ENCODE measurements at regions not wholly inside any gene's neighbourhood (a gene's known extent, or its start where the extent isn't known, plus 50 kb on each side); places are given as distances from the start of the nearest gene placed in this dataset.

DNA sequence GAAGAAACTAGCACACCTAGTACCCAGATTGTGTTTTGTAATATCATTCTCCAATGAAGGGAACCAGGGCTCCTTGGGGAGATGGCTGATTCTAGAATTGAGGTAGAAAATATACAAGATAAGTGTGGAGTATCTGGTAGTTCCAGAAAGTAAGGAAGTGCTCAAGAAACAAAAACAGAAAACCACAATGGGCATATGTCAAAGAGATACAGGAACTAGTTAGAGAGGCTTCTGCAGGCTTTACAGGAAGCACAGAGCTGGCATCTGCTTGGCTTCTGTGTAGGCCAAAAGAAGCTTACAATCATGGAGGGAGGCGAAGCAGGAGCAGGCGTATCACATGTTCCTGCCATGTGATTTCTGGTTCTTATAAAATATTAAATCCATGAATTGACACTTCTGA is 105.7 kb upstream of the TMEM161B start:
- Histone ChIP-seq H2AFZ (ENCODE audit: low read length) (no peak overlapping the region), H3K9me3 (ENCODE audit: low read depth, low read length) (no peaks in the 10 kb centered on the region), H3K4me2 (ENCODE audit: insufficient read depth, low read length) (no peak overlapping the region), H4K20me1 (ENCODE audit: insufficient read depth, low read length) (no peaks in the 10 kb centered on the region), H3K79me2 (ENCODE audit: insufficient read depth, low read length) (no peaks in the 10 kb centered on the region), H3K27ac (ENCODE audit: low read depth, low read length) (no peak overlapping the region), H3K4me3 (ENCODE audit: insufficient read depth, low read length) (no peak overlapping the region), H3K4me1 (ENCODE audit: insufficient read depth, low read length) (no peaks in the 10 kb centered on the region), H3K36me3 (ENCODE audit: insufficient read depth, low read length) (no peaks in the 10 kb centered on the region), H3K27me3 (ENCODE audit: insufficient read depth, low read length) (no peaks in the 10 kb centered on the region)
- DNase-seq (ENCODE audit: insufficient read length, low spot score, missing footprints): no peak
- TF ChIP-seq, protein P1, sequence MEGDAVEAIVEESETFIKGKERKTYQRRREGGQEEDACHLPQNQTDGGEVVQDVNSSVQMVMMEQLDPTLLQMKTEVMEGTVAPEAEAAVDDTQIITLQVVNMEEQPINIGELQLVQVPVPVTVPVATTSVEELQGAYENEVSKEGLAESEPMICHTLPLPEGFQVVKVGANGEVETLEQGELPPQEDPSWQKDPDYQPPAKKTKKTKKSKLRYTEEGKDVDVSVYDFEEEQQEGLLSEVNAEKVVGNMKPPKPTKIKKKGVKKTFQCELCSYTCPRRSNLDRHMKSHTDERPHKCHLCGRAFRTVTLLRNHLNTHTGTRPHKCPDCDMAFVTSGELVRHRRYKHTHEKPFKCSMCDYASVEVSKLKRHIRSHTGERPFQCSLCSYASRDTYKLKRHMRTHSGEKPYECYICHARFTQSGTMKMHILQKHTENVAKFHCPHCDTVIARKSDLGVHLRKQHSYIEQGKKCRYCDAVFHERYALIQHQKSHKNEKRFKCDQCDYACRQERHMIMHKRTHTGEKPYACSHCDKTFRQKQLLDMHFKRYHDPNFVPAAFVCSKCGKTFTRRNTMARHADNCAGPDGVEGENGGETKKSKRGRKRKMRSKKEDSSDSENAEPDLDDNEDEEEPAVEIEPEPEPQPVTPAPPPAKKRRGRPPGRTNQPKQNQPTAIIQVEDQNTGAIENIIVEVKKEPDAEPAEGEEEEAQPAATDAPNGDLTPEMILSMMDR (IDR thresholded peaks at IDR 0.05; ENCODE audit: extremely low read depth, low read depth, low read length): no peak

DNA sequence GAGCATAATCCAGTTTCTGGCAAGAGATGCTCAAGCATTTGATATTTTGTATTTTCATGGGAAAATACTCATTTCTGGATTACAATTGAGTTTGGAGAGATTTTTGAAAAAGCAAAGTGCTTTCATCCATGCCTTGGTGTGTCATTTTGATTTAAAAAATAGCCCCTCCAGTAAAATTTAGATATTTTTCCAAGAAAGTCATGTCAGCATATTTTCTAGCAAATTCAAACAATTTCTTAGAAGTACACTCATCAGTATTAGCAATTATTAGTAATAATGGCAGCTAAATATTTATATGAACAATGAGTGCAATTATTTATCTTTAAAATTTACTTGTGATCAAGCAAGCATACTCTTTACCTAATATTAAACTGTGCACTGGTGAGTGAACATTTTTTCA is 102.2 kb upstream of the TMEM161B start:
- TF ChIP-seq, protein P1 (IDR thresholded peaks at IDR 0.05; ENCODE audit: extremely low read depth, low read depth, low read length): no peak
- H3K9me3 ChIP-seq (ENCODE audit: low read depth, low read length): no peaks in the 10 kb centered on the region

DNA sequence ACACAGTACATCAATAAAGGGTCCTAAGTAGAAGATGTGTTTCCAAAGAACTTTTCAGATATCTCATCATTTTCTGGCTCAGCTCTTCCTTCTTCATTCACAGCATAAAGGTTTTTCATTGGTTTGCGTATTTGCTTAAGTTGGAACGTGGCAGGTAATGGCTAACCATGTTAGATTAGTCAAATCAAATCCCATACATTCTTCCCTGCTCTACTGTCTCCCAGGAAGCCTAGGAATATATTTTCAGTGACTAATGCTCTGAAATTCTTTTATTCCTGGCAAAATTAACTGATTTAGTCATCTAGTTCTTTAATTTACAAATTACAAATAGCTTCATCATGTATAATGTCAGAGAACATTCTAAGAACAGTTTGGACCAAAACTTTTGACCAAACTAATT is 99.6 kb upstream of the TMEM161B start:
- DNase-seq (ENCODE audit: insufficient read length, low spot score, missing footprints): no peak
- no peak overlapping the region for H3K27ac ChIP-seq (ENCODE audit: low read depth, low read length)
- no peaks in the 10 kb centered on the region for H3K4me1 ChIP-seq (ENCODE audit: insufficient read depth, low read length)
- H3K4me3 ChIP-seq (ENCODE audit: insufficient read depth, low read length): no peak overlapping the region
- no peaks in the 10 kb centered on the region for H3K36me3 ChIP-seq (ENCODE audit: insufficient read depth, low read length)
- H3K9me3 ChIP-seq (ENCODE audit: low read depth, low read length): no peaks in the 10 kb centered on the region
- H3K79me2 ChIP-seq (ENCODE audit: insufficient read depth, low read length): no peaks in the 10 kb centered on the region
- TF ChIP-seq, protein P1 (IDR thresholded peaks at IDR 0.05; ENCODE audit: extremely low read depth, low read depth, low read length): no peak
- H3K4me2 ChIP-seq (ENCODE audit: insufficient read depth, low read length): no peak overlapping the region
- no peaks in the 10 kb centered on the region for H4K20me1 ChIP-seq (ENCODE audit: insufficient read depth, low read length)
- H3K27me3 ChIP-seq (ENCODE audit: insufficient read depth, low read length): no peaks in the 10 kb centered on the region
- H2AFZ ChIP-seq (ENCODE audit: low read length): no peak overlapping the region

More for the DNA sequence above, 102.2 kb upstream of the TMEM161B start:
- no peak overlapping the region for H3K4me3 ChIP-seq (ENCODE audit: insufficient read depth, low read length)
- no peak overlapping the region for H3K27ac ChIP-seq (ENCODE audit: low read depth, low read length)
- no peak for DNase-seq (ENCODE audit: insufficient read length, low spot score, missing footprints)
- H4K20me1 ChIP-seq (ENCODE audit: insufficient read depth, low read length): no peaks in the 10 kb centered on the region
- H2AFZ ChIP-seq (ENCODE audit: low read length): no peak overlapping the region
- no peaks in the 10 kb centered on the region for H3K27me3 ChIP-seq (ENCODE audit: insufficient read depth, low read length)
- H3K4me2 ChIP-seq (ENCODE audit: insufficient read depth, low read length): no peak overlapping the region
- H3K79me2 ChIP-seq (ENCODE audit: insufficient read depth, low read length): no peaks in the 10 kb centered on the region
- H3K4me1 ChIP-seq (ENCODE audit: insufficient read depth, low read length): no peaks in the 10 kb centered on the region
- no peaks in the 10 kb centered on the region for H3K36me3 ChIP-seq (ENCODE audit: insufficient read depth, low read length)

GRCh38 chr5:88364991-88365390 is 96.3 kb upstream of the TMEM161B start:
- H3K27me3 ChIP-seq (ENCODE audit: insufficient read depth, low read length): no peaks in the 10 kb centered on the region
- no peaks in the 10 kb centered on the region for H3K79me2 ChIP-seq (ENCODE audit: insufficient read depth, low read length)
- no peaks in the 10 kb centered on the region for H3K36me3 ChIP-seq (ENCODE audit: insufficient read depth, low read length)
- no peaks in the 10 kb centered on the region for H4K20me1 ChIP-seq (ENCODE audit: insufficient read depth, low read length)
- H3K4me3 ChIP-seq (ENCODE audit: insufficient read depth, low read length): no peak overlapping the region
- H2AFZ ChIP-seq (ENCODE audit: low read length): no peak overlapping the region
- TF ChIP-seq, protein P1 (IDR thresholded peaks at IDR 0.05; ENCODE audit: extremely low read depth, low read depth, low read length): no peak
- H3K9me3 ChIP-seq (ENCODE audit: low read depth, low read length): no peaks in the 10 kb centered on the region
- H3K27ac ChIP-seq (ENCODE audit: low read depth, low read length): no peak overlapping the region
- DNase-seq (ENCODE audit: insufficient read length, low spot score, missing footprints): no peak
- H3K4me2 ChIP-seq (ENCODE audit: insufficient read depth, low read length): no peak overlapping the region
- H3K4me1 ChIP-seq (ENCODE audit: insufficient read depth, low read length): no peaks in the 10 kb centered on the region

Measured in osteoblast (primary cell).